NB4 (cell line): ENCODE measurements at regions not wholly inside any gene's neighbourhood (a gene's known extent, or its start where the extent isn't known, plus 50 kb on each side); places are given as distances from the start of the nearest gene placed in this dataset.

Experiments used
- DNase-seq: peaks from one replicate; pipeline ENCODE4 v3.0.0; 2010; ENCODE audit warnings: low read depth
- H3K4me3 ChIP-seq: one replicate; pipeline ENCODE4 v1.5.1; 2011; ENCODE audit warnings: mild to moderate bottlenecking, low read depth, low read length, moderate library complexity
- CTCF ChIP-seq: IDR thresholded peaks from one replicate; pipeline ENCODE4 v1.5.1; 2012; ENCODE audit warnings: low read depth, low read length
- MAX ChIP-seq: IDR thresholded peaks from 2 replicates; pipeline ENCODE4 v1.6.1; 2011; ENCODE audit warnings: low read depth, low read length
- MYC ChIP-seq: IDR thresholded peaks from 2 replicates; pipeline ENCODE4 v1.6.1; 2011; ENCODE audit warnings: low read depth, low read length
- POLR2A ChIP-seq: IDR thresholded peaks from 2 replicates; pipeline ENCODE4 v1.6.1; 2011; ENCODE audit warnings: mild to moderate bottlenecking; ENCODE audit not compliant: insufficient read length; ENCODE audit errors: extremely low read depth

GRCh38 chr18:61741881-61742454, 150.8 kb downstream of the RNF152 start:
- TF ChIP-seq CTCF = no peak
- no peak for TF ChIP-seq POLR2A
- no peak for TF ChIP-seq MYC
- TF ChIP-seq MAX = no peak
- DNase-seq = no peak

GRCh38 chr18:61738488-61738887, 154.3 kb downstream of the RNF152 start:
- no peak overlapping the region for H3K4me3 ChIP-seq
- DNase-seq = peak; percentile 83
- TF ChIP-seq CTCF (no peak), POLR2A (no peak), MYC (no peak), MAX (no peak)

More at GRCh38 chr18:61741881-61742454, 150.8 kb downstream of the RNF152 start:
- H3K4me3 ChIP-seq = no peak overlapping the region

GRCh38 chr18:61738042-61738441, 154.8 kb downstream of the RNF152 start:
- DNase-seq = no peak
- H3K4me3 ChIP-seq = no peak overlapping the region
- TF ChIP-seq POLR2A (no peak), MYC (no peak), CTCF (no peak), MAX (no peak)

GRCh38 chr18:61736133-61736532, 156.7 kb downstream of the RNF152 start:
- TF ChIP-seq MAX (no peak), CTCF (no peak), MYC (no peak), POLR2A (no peak)
- H3K4me3 ChIP-seq = no peak overlapping the region

GRCh38 chr18:61735564-61736102, 157.2 kb downstream of the RNF152 start:
- DNase-seq = no peak
- TF ChIP-seq POLR2A (no peak), MAX (no peak), CTCF (no peak), MYC (no peak)

More at GRCh38 chr18:61736133-61736532, 156.7 kb downstream of the RNF152 start:
- DNase-seq = no peak

More at GRCh38 chr18:61735564-61736102, 157.2 kb downstream of the RNF152 start:
- no peak overlapping the region for H3K4me3 ChIP-seq
